Astrocyte (in vitro differentiated cells and primary cell): ENCODE measurements at regions not wholly inside any gene's neighbourhood (a gene's known extent, or its start where the extent isn't known, plus 50 kb on each side); places are given as distances from the start of the nearest gene placed in this dataset.

Source experiments
- EZH2 ChIP-seq: IDR thresholded peaks from 2 replicates; pipeline ENCODE4 v1.6.1; 2012; ENCODE audit warnings: mild to moderate bottlenecking, low read length, inconsistent platforms; ENCODE audit not compliant: insufficient read depth
- TF ChIP-seq, protein P1 (sequence below): IDR thresholded peaks from 2 replicates; pipeline ENCODE4 v1.5.1; 2011; ENCODE audit warnings: low read depth, mild to moderate bottlenecking, inconsistent platforms, low read length, moderate library complexity; ENCODE audit not compliant: insufficient read depth

DNA sequence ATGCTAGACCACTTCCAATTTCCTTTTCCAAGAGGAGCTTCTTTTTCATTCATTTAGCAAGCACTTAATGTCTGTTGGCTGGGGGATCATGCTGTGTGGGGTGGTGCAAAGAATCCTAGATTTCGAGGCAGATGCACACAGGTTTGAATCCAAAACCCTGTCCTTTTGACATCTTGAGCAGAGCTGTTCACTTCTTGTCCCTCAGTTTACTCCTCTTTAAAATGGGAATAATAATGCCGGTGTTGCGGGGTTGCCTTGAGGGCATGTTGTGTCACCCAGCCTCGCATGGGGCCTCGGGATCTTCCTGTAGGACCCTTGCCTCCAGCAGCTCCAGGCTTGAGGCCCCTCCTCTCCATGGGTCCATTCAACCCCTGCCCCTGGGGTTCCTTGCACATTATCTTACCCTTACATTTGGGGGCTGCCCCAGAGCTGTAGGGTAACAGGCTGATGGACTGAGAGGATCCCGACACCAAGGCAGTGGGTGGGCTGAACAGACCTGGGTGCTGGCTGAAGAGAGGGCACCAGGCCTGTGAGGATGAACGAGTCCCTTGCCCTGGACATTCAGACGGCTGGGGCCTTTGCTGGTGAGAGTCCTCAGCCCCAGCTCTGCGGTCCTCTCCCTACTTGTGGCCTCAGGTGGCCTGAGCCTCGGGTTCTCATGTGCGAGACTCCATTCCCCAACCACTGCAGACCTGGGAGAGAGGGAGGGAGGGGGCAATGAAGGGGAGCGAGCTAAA is 145.8 kb downstream of the BARX1 start:
- TF ChIP-seq, protein P1, sequence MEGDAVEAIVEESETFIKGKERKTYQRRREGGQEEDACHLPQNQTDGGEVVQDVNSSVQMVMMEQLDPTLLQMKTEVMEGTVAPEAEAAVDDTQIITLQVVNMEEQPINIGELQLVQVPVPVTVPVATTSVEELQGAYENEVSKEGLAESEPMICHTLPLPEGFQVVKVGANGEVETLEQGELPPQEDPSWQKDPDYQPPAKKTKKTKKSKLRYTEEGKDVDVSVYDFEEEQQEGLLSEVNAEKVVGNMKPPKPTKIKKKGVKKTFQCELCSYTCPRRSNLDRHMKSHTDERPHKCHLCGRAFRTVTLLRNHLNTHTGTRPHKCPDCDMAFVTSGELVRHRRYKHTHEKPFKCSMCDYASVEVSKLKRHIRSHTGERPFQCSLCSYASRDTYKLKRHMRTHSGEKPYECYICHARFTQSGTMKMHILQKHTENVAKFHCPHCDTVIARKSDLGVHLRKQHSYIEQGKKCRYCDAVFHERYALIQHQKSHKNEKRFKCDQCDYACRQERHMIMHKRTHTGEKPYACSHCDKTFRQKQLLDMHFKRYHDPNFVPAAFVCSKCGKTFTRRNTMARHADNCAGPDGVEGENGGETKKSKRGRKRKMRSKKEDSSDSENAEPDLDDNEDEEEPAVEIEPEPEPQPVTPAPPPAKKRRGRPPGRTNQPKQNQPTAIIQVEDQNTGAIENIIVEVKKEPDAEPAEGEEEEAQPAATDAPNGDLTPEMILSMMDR = no peak
- TF ChIP-seq EZH2 = no peak
